Peyer's patch (tissue), 4 donors: ENCODE measurements at regions not wholly inside any gene's neighbourhood (a gene's known extent, or its start where the extent isn't known, plus 50 kb on each side); places are given as distances from the start of the nearest gene placed in this dataset.

Source experiments
- DNase-seq, 3 donors: peaks; one replicate each; pipeline ENCODE4 v3.0.0-alpha.2; 2017 to 2019
- H3K27ac ChIP-seq, 4 donors: fragments of 200-600 bp; sonication (generic); one replicate each; pipeline ENCODE4 v1.5.1; 2016 to 2019
- H3K27me3 ChIP-seq, 2 donors: fragments of 200-600 bp; sonication (generic); one replicate each; pipeline ENCODE4 v1.5.1; 2019
- H3K36me3 ChIP-seq, 3 donors: fragments of 200-600 bp; sonication (generic); one replicate each; pipeline ENCODE4 v1.5.1; 2016 to 2019
- H3K4me1 ChIP-seq, 4 donors: fragments of 200-600 bp; sonication (generic); one replicate each; pipeline ENCODE4 v1.5.1; 2016 to 2019
- H3K4me3 ChIP-seq, 4 donors: fragments of 200-600 bp; sonication (generic); 1 replicate in 3 of 4; 2 replicates in 1 of 4; pipeline ENCODE4 v1.5.1; 2016 to 2019; ENCODE audit warnings: mild to moderate bottlenecking in 1 of 4
- H3K9me3 ChIP-seq, 4 donors: fragments of 200-600 bp; sonication (generic); one replicate each; pipeline ENCODE4 v1.5.1; 2016 to 2019; ENCODE audit warnings: mild to moderate bottlenecking in 1 of 4
- POLR2A ChIP-seq, 2 donors: fragments of 450-650 bp; IDR thresholded peaks; one replicate each; pipeline ENCODE4 v1.5.1; 2017; ENCODE audit warnings: antibody characterized with exemption in 2 of 2, mild to moderate bottlenecking in 2 of 2, moderate library complexity in 2 of 2
- TF ChIP-seq, protein P1 (sequence below), 6 experiments: fragments of 450-650 bp in 4 of 6; fragments of 200-600 bp in 2 of 6; sonication (generic) in 1 of 6; IDR thresholded peaks; one replicate each; pipeline ENCODE4 v1.5.1; 2017 to 2019; ENCODE audit warnings: antibody characterized with exemption in 6 of 6, mild to moderate bottlenecking in 3 of 6, moderate library complexity in 1 of 6

DNA sequence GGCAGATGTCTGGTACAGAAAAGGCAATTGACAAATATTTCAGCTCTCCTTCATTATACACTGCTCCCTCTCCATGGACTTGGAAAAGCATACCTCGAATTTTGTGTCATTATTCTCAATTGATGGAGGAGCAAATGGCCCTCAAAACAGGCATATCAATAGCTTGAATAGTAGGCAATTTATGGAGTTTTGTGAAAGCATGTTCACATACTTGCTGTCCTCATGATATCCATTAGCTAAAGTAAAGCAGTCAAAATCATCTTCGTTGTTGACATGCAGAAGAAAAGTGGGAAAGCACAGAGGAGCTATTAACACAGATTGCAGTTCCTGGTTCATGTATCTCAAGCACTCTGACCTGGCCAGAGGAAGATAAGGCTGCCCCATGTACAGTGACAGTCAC is 472.8 kb downstream of the CCSER2 start:
- Histone ChIP-seq H3K4me3 (no peak overlapping the region), H3K27me3 (no peaks in the 10 kb centered on the region), H3K4me1 (no peaks in the 10 kb centered on the region), H3K27ac (no peak overlapping the region), H3K9me3 (no peaks in the 10 kb centered on the region), H3K36me3 (no peaks in the 10 kb centered on the region)
- no peak for TF ChIP-seq POLR2A (IDR thresholded peaks at IDR 0.05)
- TF ChIP-seq, protein P1, sequence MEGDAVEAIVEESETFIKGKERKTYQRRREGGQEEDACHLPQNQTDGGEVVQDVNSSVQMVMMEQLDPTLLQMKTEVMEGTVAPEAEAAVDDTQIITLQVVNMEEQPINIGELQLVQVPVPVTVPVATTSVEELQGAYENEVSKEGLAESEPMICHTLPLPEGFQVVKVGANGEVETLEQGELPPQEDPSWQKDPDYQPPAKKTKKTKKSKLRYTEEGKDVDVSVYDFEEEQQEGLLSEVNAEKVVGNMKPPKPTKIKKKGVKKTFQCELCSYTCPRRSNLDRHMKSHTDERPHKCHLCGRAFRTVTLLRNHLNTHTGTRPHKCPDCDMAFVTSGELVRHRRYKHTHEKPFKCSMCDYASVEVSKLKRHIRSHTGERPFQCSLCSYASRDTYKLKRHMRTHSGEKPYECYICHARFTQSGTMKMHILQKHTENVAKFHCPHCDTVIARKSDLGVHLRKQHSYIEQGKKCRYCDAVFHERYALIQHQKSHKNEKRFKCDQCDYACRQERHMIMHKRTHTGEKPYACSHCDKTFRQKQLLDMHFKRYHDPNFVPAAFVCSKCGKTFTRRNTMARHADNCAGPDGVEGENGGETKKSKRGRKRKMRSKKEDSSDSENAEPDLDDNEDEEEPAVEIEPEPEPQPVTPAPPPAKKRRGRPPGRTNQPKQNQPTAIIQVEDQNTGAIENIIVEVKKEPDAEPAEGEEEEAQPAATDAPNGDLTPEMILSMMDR (IDR thresholded peaks at IDR 0.05): no peak
- no peak for DNase-seq

DNA sequence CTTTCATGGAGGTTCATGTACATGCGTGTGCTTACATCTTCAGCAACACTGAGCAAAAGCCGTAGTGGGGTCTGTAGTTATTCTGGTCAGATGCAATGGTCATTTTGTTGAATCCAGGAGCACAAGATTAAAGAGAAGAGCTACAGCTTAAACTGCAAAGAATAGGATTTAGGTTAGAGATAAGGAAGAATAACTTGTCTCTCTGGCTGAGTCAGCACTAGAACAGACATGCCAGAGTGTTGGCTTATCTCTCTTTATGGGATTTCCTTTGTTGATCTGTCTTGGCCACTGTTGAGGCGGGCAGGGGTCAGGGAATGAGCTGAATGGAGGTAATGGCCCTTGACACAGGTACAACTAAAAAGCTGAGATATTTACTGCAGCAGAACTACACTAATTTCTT is 473.5 kb downstream of the CCSER2 start:
- no peaks in the 10 kb centered on the region for H3K9me3 ChIP-seq
- H3K4me1 ChIP-seq: no peaks in the 10 kb centered on the region
- no peak overlapping the region for H3K27ac ChIP-seq
- H3K27me3 ChIP-seq: no peaks in the 10 kb centered on the region
- no peaks in the 10 kb centered on the region for H3K36me3 ChIP-seq
- H3K4me3 ChIP-seq: no peak overlapping the region
- TF ChIP-seq, protein P1 (IDR thresholded peaks at IDR 0.05): no peak
- no peak for TF ChIP-seq POLR2A (IDR thresholded peaks at IDR 0.05)
- no peak for DNase-seq

DNA sequence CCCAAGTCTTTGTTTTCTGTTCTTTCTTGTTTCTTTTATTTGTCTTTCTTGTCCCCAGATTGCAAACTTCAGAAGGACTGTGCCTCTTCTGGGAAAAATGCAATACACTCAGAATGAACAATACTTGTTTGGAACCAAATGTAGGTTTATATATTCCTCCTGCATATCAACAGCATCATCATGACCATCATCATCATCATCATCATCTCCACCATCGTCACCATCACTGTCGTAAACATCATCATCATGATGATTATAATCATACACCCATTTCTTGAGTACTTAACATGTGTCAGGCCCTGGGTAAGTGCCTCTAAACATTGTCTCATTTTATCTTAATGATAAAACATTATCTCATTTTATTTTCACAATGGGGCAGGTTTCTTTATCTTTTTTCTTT is 476.8 kb downstream of the CCSER2 start:
- H3K27me3 ChIP-seq: no peaks in the 10 kb centered on the region
- DNase-seq: no peak
- no peaks in the 10 kb centered on the region for H3K36me3 ChIP-seq
- no peaks in the 10 kb centered on the region for H3K9me3 ChIP-seq
- no peaks in the 10 kb centered on the region for H3K4me1 ChIP-seq
- no peak overlapping the region for H3K4me3 ChIP-seq
- no peak for TF ChIP-seq POLR2A (IDR thresholded peaks at IDR 0.05)
- TF ChIP-seq, protein P1 (IDR thresholded peaks at IDR 0.05): no peak
- H3K27ac ChIP-seq: no peak overlapping the region

DNA sequence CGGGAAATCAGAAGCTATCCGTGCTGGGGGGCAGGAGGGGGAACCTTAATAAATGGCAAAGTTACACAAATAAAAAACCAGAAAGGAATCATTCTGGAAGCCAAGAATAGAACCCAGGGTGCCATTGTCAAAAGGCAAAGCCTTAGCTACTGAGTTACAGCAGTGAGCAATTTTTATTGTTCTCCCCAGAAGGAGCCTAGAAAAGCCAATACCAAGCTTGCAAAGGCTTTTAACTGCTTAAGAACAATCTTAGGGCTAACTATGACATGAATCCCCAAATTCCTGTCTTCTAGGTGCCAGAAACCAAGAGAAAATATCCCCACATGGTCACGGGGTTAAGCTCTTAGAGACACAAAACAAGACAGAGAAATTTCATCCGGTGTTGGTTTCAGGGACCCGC is 482.7 kb downstream of the CCSER2 start:
- no peak overlapping the region for H3K4me3 ChIP-seq
- TF ChIP-seq POLR2A (IDR thresholded peaks at IDR 0.05): no peak
- TF ChIP-seq, protein P1 (IDR thresholded peaks at IDR 0.05): no peak
- H3K4me1 ChIP-seq: no peaks in the 10 kb centered on the region
- H3K36me3 ChIP-seq: no peaks in the 10 kb centered on the region
- no peaks in the 10 kb centered on the region for H3K27me3 ChIP-seq
- no peak overlapping the region for H3K27ac ChIP-seq
- DNase-seq: no peak
- H3K9me3 ChIP-seq: no peaks in the 10 kb centered on the region

DNA sequence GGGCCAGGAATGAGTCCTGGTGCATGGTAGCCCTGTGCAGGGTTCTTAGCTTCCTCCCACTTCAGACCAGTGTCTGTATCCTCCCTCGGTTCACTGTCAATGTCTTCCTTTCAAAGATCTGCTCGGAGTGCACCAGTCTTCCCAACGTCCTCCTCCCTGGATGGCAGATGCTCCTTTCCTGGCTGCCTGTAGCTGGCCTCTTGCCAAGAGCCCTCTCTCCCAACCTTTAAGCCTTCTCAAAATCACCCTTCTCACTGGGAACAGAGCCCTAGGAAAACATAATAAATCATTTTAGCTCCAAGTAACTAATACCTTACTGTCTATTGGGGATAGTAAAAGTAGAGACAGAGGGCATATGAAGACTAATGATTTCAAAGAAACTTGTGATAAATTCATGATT is 490.6 kb downstream of the CCSER2 start:
- Histone ChIP-seq H3K27me3 (no peaks in the 10 kb centered on the region), H3K36me3 (no peaks in the 10 kb centered on the region), H3K4me3 (no peak overlapping the region), H3K27ac (no peak overlapping the region), H3K4me1 (no peaks in the 10 kb centered on the region), H3K9me3 (no peaks in the 10 kb centered on the region)
- no peak for DNase-seq
- TF ChIP-seq, protein P1 (IDR thresholded peaks at IDR 0.05): no peak
- no peak for TF ChIP-seq POLR2A (IDR thresholded peaks at IDR 0.05)

DNA sequence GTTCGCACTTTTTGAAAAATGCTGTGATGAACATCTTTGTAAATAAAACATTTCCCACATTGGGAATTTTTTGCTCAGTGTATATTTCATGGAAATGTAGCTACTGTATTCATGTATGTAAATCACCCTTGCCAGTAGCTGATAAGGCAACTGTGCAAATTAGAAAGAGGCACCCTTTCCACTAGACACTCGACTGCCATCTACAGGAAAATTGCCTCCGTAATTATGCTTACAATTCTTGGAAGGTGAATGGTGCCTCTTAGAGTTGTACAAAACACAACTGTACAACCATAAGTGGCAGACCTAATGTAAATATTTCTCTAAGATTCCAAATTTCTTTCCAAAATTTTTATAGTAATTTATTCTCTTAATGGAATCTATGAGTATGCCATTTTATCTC is 491.7 kb downstream of the CCSER2 start:
- Histone ChIP-seq H3K4me3 (no peak overlapping the region), H3K27me3 (no peaks in the 10 kb centered on the region), H3K4me1 (no peaks in the 10 kb centered on the region), H3K27ac (no peak overlapping the region), H3K9me3 (no peaks in the 10 kb centered on the region), H3K36me3 (no peaks in the 10 kb centered on the region)
- TF ChIP-seq, protein P1 (IDR thresholded peaks at IDR 0.05): no peak
- TF ChIP-seq POLR2A (IDR thresholded peaks at IDR 0.05): no peak
- no peak for DNase-seq
